GM18868 (cell line): ENCODE measurements at regions not wholly inside any gene's neighbourhood (a gene's known extent, or its start where the extent isn't known, plus 50 kb on each side); places are given as distances from the start of the nearest gene placed in this dataset.
"Not testable (repeated sequence)": the region's sequence is repeated elsewhere in the genome, so short reads cannot be mapped to it uniquely, and the experiment has no call there.

ENCODE experiments used
- ATAC-seq: cut with Tn5 transposase; IDR thresholded peaks from one replicate; pipeline ENCODE4 v1.9.1; 2021; ENCODE audit warnings: mild to moderate bottlenecking, moderate library complexity; ENCODE audit not compliant: unreplicated experiment

DNA sequence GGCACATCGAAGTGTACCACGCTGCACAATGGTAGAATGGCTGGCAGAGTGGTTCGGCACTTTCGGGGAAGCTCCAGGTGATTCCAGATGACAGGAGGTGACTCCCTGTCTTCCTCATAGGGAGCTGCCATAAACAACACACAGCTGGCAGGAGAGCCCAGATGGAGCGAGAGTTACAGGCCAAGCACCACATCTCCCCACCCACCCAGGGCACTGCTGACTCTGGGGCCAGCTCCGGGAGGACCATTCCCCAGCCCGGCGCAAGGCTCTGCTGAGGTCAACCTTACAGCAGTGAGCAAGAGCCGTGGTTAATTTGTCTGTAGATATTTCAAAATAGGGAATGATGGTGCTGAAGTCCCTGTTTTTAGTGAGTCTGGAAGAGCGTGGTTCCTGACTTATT, 78.8 kb upstream of the HMGXB4 start:
- no peak for ATAC-seq

DNA sequence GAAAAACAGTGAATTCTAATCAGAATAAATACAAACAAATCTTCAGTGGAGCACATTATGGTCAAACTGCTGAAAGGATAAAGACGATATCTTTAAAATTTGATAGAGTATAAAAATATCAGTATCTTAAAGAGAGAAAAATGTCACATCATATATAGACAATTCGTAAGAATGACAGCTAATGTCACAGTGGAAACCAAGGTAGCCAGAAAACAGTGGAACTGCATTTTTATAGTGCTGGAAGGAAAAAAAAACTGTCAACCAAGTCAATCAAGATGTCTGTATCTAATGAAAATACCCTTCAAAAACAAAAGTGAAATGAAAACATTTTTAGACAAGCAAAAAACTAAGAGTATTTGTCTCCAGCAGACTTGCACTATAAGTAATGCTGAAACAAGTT, 73.4 kb upstream of the HMGXB4 start:
- no peak for ATAC-seq

- no peak for ATAC-seq
Observed at GRCh38 chr22:35186492-35186891, 70.8 kb upstream of the HMGXB4 start.

- ATAC-seq, result not testable (repeated sequence)
Observed at GRCh38 chr22:35188930-35189329, 68.4 kb upstream of the HMGXB4 start.

GRCh38 chr22:35189559-35189958, 67.7 kb upstream of the HMGXB4 start:
- no peak for ATAC-seq

DNA sequence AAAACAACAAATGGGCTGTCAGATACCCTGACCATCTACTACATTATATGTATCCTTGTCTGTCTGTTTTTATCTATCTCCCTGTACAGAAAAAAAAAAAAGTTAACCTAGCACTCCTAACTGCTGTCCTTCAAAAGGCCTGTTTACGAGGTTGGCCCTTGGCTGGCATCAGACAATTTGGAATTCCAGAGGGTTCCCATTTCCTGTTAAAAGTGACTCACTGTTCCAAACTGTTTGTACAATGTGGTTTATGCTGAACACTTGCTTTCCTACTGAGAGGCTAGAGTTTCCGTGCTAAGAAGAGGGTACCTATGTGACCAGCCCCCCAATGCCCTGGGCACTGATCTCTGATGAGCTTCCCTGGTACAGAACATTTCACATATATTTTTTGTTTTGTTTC, 65.9 kb upstream of the HMGXB4 start:
- no peak for ATAC-seq

DNA sequence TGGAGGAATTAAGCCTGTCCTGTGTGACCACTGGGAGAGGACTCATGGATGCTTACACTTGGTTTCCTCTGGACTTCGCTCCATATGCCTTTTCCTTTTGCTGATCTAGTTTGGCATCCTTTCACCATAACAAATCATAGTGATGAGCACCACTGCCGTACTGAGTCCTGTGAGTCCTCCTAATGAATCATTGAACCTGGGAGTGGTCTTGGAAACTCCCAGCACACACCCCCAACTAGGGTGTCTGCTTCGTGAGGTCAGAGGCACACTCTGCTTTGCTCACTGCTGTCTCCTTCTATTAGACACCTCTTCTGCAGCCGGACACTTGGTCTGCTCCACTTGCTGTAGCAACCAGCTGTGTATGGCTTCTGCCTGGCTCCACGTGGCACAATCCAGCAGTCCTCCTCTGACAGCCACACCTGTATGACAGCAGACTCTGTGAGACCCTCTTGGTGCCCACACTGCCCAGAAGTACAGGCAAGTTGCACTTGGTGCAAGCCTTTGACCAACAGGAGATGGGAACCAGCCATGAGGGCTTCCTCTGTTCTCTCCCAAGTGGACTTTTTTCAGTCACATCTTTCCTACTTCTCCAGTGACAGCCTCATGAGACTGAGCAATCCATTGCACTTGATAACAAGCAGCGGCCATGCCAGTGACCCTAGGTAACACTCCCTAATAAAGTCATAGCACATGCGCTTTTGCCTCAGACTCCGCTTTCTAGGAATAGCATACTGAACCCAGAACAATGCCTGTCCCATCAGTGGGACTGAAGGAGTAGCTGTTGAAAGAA, 65.0 kb upstream of the HMGXB4 start:
- ATAC-seq, result no peak

- no peak for ATAC-seq
Observed at GRCh38 chr22:35195226-35195625, 62.1 kb upstream of the HMGXB4 start.

DNA sequence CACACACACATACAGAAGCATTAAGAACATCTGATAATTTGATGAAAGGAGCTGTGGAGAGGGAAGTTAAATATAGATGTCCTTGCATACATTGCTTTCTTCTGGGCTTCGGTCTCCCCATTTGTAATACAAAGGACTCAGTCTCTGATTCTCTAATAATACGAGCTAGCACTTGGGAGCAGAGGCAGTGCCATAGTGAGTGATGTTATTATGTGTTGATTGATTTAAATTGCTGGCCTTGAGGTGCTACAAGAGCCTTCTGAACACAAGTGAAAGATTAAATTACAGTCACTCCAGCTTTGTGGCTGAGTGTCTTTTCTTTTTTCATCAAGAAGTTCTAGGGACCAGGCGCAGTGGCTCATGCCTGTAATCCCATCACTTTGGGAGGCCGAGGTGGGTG, 61.5 kb upstream of the HMGXB4 start:
- no peak for ATAC-seq

DNA sequence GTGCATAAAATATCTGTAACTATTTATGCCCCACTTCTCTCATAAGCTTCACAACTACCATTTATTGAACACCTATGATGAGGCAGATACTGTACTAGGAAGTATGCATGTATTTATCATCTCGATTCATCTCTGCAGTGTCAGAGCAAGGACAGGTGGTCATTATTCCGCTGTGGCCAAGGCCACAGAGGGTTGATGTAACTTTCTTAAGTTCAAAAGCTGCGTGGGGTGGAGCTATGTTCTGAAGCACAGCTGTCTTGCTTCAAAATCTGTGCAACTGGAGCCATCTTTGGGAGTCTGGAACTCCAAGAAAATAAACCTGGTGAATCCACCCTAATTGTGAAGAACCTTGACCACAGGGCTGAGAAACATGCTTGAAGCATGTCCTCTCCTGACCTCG, 60.2 kb upstream of the HMGXB4 start:
- no peak for ATAC-seq

DNA sequence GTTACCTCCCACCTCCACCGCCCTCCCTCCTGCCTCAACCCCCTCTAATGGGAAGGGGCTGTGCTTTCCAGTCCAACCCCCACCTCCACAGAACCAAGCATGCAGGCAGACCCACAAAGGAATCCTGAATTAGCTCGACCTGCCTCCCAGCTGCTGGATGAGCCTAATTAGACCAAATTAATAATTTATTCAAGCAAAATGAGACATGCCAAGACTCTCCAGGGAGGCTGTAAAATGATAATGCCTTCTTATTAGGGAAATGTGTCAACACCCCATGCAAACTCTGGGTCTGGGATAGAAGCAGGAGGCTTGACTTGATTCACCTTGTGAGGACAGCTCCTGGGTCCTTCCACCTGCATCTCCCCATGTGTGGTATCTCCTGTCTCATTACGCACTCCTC, 59.4 kb upstream of the HMGXB4 start:
- ATAC-seq, result no peak

GRCh38 chr22:35198738-35199137, 58.6 kb upstream of the HMGXB4 start:
- no peak for ATAC-seq

DNA sequence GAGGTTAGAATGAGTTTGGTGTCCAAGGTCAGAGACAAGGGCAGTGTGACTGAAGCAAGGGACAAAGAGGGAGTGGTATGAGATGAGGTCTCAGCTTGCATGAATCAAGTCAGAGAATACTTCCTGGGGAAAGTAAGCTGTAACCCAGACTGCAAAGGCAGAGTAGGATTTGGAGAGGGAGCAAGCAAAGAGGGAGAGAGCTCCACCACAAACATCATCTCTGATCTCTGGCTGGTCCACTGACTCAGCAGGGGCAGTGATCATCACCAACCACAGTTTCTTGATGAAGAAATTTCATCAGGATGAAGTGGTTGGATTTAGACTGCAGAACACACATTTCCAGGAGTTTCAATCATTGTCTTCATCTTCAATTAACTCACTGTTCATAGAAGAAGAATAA, 54.9 kb upstream of the HMGXB4 start:
- ATAC-seq, result no peak

- no peak for ATAC-seq
Observed at GRCh38 chr22:35203583-35203982, 53.7 kb upstream of the HMGXB4 start.

GRCh38 chr22:35204807-35205775, 52.2 kb upstream of the HMGXB4 start:
- no peak for ATAC-seq

GRCh38 chr22:35205961-35206360, 51.3 kb upstream of the HMGXB4 start:
- ATAC-seq, result no peak

DNA sequence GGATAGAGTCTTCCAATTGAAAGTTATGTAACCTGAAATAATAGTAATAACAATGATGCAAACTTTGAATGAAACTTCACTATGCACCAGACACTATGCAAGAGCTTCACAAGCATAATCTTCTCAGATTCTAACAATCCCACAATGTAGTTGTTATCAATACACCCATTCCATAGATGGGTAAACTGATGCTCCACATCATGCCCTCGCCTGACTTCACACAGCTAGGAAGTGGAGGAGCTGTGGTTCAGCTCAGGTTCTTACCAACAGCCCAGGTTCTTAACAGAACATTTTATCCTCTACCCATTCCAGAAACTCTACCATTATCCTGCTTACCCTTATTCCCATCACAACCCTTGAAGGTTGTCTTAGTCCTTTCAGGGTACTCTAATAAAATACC, 50.4 kb upstream of the HMGXB4 start:
- no peak for ATAC-seq
